HG03060 (cell line): ENCODE measurements at regions not wholly inside any gene's neighbourhood (a gene's known extent, or its start where the extent isn't known, plus 50 kb on each side); places are given as distances from the start of the nearest gene placed in this dataset.

Source experiments
- ATAC-seq: cut with Tn5 transposase; IDR thresholded peaks from one replicate; pipeline ENCODE4 v1.9.1; 2021; ENCODE audit warnings: low read depth, moderate number of reproducible peaks; ENCODE audit not compliant: unreplicated experiment

DNA sequence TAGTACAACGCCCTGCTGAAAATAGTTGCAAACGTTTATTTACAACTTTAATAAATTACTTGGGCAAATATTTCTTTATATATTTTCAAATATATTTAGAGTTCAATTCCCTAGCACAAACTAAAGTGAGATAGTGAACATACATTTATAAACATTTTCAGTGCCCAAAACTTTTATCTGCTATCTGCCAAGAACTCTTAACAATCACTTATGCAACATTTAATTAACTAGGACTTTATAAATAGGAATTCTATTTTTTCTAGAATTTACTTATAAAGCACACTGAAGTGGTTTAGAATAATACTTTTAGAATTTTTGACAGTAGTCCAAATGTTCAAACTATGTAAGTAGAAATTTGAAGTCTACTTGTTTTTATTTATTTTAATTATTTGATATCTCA is 452.6 kb upstream of the RGS17 start:
- ATAC-seq: no peak

DNA sequence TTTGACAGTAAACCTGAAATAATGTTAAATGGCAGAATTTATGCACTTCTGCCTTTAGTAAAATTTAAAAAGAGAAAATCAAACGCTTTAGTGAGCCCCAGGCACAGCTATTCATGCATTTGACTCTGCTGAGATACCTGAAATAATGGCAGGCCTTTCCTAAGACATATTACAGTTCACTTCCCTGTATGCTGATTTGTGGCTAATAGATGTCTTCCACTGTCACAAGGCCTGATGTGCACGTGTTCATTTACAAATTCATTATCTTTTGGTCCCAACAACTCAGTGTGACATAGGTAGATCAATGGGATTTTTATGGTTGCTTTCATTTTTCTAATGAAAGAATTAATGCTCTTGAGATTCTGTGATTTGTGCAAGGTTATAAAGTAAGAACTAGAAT is 449.7 kb upstream of the RGS17 start:
- ATAC-seq: no peak

DNA sequence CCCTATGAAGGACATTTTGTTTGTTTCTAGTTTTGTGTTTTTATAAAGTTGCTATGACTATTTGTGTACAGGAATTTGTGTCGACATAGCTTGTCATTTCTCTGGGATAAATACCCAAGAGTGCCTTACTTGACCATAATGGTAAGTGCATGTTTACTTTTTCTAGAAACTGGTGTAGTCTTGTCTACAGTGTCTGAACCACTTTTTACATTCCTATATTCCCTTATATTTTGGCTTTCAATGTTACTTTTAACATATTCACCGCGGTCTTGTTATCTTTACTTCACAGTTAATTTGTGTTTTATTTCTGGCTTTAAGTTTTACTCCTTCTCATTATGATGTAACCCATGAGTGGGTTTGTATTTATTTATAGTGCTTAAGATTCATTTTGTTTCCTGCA is 444.4 kb upstream of the RGS17 start:
- ATAC-seq: no peak

DNA sequence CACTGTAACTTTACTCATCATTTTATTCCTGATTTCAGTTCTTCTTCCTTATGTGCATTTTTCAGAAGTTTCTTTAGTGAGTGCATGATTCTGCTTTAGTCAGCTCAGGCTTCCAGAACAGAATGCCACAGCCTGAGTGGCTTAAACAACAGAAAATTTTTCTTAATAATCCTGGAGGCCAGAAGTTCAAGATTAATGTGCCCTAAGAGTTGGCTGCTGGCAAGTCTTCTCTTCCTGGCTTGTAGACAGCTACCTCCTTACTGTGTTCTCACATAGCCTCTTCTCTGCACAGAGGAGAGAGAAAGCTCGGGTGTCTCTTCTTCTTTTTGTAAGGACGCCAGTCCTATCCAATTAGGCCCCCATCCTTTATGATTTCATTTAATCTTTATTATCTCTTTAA is 443.1 kb upstream of the RGS17 start:
- ATAC-seq: no peak

DNA sequence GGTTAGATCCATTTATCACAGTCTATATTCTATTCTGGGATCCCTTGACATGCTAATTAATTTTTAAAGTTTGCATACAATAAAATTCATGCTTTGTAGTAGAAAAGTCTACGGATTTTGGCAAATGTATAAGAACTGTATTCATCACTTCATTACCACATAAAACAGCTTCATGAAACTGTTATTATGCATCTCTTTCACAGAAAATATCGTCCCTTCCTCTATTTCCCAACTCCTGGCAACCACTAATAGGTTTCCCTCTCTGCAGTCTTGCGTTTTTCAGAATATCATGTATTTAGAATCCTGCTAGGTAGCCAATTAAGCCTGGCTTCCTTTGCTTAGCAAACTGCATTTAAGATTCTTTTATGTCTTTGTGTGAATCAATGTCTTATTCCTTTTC is 441.3 kb upstream of the RGS17 start:
- no peak for ATAC-seq

DNA sequence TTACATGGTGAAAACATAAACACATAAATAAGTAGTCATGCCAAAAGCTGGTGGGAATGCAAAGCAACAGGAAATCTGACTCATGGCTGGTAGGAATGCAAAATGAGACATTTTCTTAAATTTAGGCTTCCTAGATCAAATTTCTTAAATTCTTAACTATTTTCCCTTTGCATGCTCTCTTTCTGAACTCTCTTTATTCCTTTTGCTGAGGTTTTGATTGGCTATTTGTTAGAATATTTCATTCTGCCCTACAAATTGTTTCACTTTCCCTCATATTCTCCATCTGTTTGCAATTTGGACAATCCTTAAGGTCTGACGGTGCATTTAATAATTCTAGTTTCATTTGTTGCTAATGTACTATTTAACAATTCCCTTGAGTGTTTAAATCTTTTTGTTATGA is 437.5 kb upstream of the RGS17 start:
- ATAC-seq: no peak

DNA sequence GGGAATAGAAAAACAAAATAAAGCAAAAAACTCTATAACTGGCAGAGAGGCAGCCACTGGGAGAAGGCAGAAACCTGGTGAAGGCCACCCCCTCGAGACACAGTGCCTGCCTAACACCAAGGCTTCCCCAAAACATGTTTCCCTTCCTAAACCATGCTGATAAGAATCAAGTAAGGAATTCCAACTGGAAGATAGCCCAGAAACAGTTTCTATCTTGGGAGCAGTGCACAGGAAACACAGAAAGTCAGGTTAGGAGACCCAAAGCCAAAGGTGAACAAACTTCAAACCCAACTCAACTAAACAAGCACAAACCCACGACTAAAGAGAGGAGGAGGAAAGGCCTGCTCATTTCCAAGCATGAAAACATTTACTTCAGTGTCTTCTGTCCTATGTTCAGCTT is 433.7 kb upstream of the RGS17 start:
- no peak for ATAC-seq

DNA sequence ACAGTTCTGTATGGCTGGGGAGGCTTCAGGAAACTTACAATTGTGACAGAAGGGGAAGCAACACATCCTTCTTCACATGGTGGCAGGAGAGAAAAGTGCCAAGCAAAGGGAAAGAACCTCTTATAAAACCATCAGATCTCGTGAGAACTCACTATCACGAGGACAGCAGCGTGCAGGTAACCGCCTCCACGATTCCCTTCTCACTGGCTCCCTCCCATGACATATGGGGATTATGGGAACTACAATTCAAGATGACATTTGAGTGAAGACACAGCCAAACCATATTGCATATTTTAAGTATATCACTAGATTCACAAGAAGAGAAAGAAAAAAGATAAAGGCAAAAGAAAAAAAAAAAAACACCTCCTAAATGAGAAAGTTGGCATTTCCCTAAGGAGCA is 431.9 kb upstream of the RGS17 start:
- ATAC-seq: no peak

DNA sequence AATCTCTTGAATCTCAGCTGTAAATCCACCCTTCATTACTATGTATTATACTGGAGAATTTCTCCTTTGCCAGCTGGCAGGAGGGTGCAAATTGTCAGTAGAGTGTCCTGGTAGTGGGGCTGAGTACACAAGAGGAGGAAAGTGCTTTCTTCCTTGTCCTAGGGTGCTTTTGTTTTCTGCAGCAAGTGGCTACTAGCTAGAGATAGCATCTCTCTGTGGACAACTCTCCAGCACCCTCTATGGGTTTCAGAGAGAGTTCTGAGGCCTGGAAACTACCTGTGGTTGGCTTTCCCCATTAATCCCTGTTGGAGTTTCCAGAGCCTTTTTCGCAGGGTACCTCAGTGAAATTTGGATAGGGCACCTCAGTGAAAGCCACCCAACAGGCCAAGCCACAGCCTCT is 422.5 kb upstream of the RGS17 start:
- ATAC-seq: no peak

DNA sequence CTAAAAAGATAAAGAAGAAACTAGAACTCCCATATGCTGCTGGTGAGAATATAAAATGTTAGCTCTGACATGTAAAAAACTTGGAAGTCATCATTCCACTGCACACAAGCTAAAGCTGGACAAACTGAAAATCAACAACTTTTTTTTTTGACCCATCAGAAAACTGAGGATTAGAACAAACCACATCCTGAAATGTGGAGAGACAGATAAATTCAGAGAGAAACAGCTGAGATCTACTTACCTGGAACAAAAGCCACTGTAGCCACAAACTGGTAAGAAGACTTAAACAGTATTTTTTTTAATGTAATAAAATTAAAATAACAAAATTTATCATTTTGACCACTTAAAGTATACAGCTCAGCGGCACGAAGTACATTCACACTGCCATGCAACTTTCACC is 408.5 kb upstream of the RGS17 start:
- no peak for ATAC-seq

DNA sequence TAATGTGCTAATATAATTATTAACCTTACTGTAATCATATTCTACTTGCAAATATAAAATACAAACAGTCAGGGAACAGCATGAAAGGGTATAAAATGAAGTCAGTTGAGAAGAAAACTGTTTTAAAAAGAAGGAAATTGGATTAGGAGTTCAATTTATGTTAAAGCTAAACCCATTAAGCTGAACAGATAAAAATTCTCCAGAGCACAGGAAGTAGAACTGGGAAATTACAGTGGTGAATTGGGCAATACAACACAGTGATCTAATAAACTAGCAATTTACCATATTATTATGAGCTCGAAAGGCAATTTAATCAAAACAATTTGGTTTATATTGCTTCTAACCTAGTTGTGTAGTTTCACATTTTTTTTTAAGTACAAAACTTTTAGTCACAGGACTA is 407.4 kb upstream of the RGS17 start:
- no peak for ATAC-seq

DNA sequence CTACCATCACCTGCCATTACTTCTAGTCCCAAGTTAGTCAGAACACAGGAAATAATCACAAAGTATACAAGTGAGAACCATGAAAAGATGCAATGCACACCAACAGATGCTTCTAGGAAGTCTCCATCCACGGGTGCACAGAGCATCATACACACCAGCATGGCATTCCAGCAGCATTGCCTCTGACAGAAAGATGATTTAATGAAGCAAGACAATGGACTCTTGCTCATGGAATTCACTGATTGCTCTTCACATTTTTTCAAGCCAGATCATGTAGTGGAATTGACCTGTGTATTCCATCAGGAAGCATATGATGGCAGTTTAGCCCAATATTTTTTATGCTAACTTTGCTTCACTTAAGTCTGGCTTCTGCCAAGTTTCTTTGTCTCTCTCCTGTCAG is 406.3 kb upstream of the RGS17 start:
- ATAC-seq: no peak

DNA sequence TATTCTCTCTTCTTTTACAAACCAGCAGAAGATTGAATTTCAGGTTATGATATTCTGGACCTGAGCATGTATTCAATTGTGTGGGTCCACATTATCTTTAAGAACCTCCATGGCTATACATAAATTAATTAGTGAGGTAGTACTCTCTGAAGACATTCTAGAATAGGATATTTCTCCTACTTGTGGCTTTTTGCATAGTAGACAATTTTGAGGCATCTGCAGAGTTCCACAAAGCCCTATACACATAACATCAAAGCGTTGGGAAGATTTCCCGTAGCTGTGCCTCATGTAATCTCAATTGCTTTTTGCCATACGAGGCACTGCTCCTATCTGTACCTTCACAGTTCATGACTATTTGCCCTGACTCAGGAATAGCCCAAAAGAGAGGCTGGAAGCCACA is 395.4 kb upstream of the RGS17 start:
- no peak for ATAC-seq

DNA sequence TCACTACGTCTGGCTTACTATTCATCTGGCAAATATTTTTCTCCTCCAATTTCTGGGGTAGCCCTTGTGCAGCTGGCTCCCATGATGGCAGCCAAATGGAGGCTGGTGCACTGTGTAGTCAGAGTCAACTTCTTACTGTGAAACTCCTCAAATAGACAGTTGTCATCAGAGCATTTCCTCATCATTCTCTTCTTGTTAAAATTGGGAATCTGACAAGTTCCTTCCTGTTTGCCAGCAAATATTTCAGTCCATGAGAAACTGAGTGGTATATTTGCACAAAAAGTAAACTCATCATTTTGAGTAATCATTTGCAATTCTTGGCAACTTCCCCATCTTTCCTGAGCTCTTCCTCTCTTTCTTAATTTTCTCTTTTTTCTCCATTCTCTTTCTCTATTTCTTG is 394.9 kb upstream of the RGS17 start:
- no peak for ATAC-seq

DNA sequence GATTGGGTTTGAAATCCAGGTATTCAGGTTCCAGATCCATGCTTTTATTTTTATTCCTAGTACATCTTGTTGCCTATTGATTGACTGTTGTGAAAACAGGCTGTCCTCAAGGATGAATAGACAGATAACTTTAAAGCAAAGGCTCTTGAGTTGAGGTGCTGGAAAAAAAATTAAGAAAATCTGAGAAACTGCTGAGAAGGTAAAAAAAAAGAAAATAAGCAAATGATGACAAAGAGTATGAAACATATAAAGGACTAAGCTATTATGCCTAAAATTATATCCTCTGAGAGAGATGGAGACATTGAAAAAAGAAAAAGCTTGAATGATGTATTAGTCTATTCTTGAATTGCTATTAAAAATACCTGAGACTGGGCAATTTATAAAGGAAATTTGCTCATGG is 392.3 kb upstream of the RGS17 start:
- ATAC-seq: no peak

DNA sequence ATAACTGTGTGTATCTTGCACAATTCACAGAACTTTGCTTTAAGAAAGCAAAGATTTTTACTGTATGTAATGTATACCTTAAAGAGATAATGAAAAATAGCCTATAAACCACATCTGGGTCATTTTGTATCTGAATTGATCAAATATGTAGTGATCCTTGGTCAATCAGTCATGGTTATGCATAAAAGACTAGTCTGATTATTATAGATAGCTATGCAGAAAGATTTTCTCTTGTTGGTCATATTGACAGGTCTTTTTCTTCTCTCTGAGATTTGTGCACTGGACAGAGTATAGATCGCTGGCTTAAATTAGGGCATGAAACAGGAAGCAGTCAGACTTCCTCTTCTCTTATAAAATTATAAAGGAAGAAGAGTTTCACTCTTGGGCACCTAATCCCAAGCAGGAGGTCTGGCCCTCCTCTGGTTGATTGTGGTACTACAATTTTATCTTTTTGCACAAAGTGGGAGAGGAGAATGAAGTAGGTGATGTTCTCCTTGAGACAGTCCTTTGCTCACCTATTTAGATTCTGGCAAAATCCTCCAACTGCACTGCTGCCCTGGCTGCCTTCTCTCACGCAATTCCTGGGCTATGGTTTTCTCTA is 380.9 kb upstream of the RGS17 start:
- ATAC-seq: peak; percentile 87

DNA sequence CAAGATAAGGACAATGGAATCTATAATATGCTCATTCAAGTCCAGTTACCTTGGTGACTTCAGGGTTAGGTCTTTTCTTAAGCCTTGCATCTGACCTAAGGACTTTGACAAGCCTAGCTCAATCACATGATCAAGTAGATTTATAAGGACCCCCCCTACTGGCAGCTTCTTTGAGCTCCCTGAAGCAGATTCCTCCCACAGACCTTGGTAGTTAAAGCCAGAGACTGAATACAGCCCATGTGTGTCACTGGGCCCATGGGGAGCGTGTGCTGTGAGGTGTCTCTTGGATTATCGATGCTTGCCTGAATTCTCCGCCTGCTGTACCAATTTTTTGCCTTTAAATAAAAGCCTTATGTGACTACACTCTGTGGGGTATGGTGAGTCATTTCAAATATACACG is 372.7 kb upstream of the RGS17 start:
- no peak for ATAC-seq

DNA sequence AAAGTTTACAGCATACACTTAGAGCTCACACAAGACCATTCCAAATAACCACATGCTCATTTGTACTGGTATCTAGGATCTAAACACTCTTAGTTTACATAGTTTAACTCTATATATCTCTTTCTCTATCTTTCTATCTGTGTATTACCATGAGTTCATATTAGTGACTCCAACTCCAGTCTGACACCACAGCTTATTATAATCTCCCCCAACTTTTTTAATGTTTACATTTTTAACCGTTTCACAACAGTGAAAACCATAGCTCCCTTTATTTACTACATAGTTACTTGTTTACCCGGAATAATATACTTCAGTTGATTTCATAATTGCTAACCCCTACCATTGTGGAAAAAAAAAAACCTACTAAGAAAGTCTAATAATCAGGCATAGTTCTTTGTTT is 362.4 kb upstream of the RGS17 start:
- no peak for ATAC-seq

DNA sequence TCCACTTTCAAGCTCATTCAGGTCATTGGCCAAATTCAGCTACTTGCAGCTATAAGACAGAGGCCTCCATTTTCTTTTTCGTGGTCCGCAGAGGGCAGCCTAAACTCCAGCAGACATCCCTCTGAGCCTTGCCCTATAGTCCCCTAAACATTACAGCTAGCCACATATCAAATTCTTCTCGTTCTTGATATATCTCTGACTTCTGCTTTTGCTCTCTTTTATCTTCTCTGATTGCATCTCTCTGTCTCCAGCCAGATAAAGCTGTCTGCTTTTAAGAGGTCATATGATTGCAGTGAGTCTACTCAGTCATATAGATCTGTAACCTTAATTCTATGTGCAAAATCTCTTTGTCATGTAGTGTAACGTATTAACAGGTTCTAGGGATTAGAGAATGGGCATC is 358.4 kb upstream of the RGS17 start:
- ATAC-seq: no peak

DNA sequence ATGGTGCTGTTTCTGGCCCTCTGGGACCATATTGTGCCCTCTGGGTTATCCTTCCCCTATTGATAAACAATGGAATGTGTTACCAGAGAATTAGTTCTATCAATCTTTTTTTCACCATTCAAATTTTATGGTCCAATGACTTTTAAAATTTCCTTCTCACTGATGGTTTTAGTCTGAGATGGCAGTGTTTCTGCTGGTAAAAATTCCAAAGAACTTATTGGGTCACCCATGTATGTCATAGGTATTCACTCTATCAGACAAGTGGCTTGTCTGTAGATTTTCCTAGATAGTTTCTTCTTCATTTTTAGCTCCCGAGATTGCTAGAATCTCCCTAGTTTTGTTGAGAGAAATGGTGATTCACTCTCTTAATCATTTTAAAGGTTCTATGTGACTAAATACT is 357.2 kb upstream of the RGS17 start:
- no peak for ATAC-seq

DNA sequence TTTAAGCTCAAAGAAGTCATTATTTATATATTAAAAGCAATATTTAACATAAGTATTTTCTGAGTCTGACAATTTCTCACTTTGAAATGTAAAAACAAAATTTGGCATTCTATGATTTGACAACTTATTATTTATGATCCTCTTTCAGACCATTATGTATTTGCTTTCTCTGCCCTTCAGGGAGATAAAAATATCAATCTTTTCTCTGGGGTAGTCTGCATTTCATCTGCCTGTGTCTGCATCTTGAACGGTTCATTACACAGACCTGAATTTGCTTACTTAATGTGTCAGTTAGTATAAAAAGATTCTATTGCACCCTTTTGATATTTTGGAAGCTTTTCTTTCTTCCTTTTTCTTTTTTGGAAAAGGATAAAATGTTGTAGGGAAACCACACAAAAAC is 354.0 kb upstream of the RGS17 start:
- no peak for ATAC-seq

DNA sequence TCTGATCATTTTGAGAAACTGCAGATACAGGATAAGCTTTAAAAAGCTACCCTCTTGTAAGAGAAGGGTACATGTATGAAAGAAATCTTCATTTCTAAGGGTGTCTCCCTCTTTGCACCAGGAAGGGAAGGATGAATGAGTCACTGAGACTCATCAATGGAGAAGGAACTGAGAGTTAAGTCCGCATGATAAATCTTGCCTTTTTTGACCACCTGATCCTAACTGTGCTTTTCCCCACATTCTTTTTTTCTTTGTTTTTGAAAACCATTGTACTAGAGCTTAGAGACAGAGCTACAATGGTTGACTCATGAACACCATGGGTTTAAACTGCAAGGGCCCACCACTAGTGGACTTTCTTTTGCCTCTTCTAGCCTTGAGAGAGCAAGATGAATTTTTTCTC is 353.0 kb upstream of the RGS17 start:
- no peak for ATAC-seq

DNA sequence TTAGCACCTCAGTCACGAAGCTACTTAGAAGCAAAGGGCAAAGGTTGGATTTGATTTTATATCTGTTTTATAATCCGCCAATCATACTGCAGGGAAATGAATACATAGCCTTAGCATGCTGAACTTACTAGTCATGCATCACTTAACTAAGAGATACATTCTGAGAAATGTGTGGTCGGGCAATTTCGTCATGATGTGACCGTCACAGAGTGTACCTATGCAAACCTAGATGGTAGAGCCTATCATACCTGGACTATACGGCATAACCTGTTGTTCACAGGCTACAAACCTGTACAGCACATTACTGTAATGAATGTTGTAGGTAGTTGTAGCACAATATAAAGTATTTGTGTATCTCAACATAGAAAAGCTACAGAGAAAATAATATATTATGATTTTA is 345.2 kb upstream of the RGS17 start:
- no peak for ATAC-seq
